ENCODE measurements at regions not wholly inside any gene's neighbourhood (a gene's known extent, or its start where the extent isn't known, plus 50 kb on each side); places are given as distances from the start of the nearest gene placed in this dataset.

DNA sequence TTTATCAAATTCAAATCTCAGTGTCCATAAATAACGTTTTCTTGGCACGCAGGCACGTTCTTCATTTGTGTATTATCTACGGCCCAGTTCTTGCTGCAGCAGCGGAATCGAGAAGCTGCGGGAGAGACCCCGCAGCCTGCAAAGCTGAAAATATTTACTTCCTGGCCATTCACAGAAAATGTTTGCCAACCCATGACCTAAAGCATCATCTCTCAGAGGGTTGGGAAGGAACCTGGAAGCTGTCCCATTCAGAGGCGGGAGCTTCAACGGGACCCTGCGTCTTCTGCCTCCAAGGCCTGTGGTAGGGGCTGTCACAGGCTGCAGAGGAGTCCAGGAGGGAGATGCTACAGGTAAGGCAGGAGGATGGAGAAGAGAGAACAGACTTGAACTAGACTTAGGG, 319.2 kb downstream of the MN1 start:
- no peak for ATAC-seq
- TF ChIP-seq BACH2 (CRISPR knock-in tag; IDR thresholded peaks at IDR 0.05; ENCODE audit: borderline replicate concordance) (no peak), CSDC2 (CRISPR knock-in tag; IDR thresholded peaks at IDR 0.05) (no peak), ZNF70 (CRISPR knock-in tag; IDR thresholded peaks at IDR 0.05) (no peak), ISL1 (CRISPR knock-in tag; IDR thresholded peaks at IDR 0.05) (no peak), CREB5 (CRISPR knock-in tag; IDR thresholded peaks at IDR 0.05; ENCODE audit: low read depth) (no peak), SNAI2 (CRISPR knock-in tag; IDR thresholded peaks at IDR 0.05) (no peak), TSHZ2 (CRISPR knock-in tag; IDR thresholded peaks at IDR 0.05) (no peak), ZFP3 (CRISPR knock-in tag; IDR thresholded peaks at IDR 0.05) (no peak), ZNF565 (CRISPR knock-in tag; conservative IDR thresholded peaks at IDR 0.05; ENCODE audit: low read depth) (no peak), ZFP30 (CRISPR knock-in tag; IDR thresholded peaks at IDR 0.05) (no peak), ARNTL (CRISPR knock-in tag; IDR thresholded peaks at IDR 0.05; ENCODE audit: borderline replicate concordance, low read depth) (no peak)
- TF ChIP-seq, protein P1, sequence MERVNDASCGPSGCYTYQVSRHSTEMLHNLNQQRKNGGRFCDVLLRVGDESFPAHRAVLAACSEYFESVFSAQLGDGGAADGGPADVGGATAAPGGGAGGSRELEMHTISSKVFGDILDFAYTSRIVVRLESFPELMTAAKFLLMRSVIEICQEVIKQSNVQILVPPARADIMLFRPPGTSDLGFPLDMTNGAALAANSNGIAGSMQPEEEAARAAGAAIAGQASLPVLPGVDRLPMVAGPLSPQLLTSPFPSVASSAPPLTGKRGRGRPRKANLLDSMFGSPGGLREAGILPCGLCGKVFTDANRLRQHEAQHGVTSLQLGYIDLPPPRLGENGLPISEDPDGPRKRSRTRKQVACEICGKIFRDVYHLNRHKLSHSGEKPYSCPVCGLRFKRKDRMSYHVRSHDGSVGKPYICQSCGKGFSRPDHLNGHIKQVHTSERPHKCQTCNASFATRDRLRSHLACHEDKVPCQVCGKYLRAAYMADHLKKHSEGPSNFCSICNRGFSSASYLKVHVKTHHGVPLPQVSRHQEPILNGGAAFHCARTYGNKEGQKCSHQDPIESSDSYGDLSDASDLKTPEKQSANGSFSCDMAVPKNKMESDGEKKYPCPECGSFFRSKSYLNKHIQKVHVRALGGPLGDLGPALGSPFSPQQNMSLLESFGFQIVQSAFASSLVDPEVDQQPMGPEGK (CRISPR knock-in tag; IDR thresholded peaks at IDR 0.05; ENCODE audit: borderline replicate concordance), result no peak

- TF ChIP-seq ISL1 (CRISPR knock-in tag; IDR thresholded peaks at IDR 0.05), result no peak
- no peak for TF ChIP-seq ZNF70 (CRISPR knock-in tag; IDR thresholded peaks at IDR 0.05)
- TF ChIP-seq BACH2 (CRISPR knock-in tag; IDR thresholded peaks at IDR 0.05; ENCODE audit: borderline replicate concordance), result no peak
- no peak for TF ChIP-seq TCF4 (CRISPR knock-in tag; IDR thresholded peaks at IDR 0.05; ENCODE audit: borderline replicate concordance)
- TF ChIP-seq ZC3H10 (CRISPR knock-in tag; IDR thresholded peaks at IDR 0.05), result no peak
- TF ChIP-seq ZNF565 (CRISPR knock-in tag; conservative IDR thresholded peaks at IDR 0.05; ENCODE audit: low read depth), result no peak
- TF ChIP-seq RARB (CRISPR knock-in tag; IDR thresholded peaks at IDR 0.05), result no peak
- no peak for TF ChIP-seq PPARA (CRISPR knock-in tag; IDR thresholded peaks at IDR 0.05; ENCODE audit: borderline replicate concordance)
- TF ChIP-seq ARNTL (CRISPR knock-in tag; IDR thresholded peaks at IDR 0.05; ENCODE audit: borderline replicate concordance, low read depth), result no peak
- TF ChIP-seq, protein P1 (CRISPR knock-in tag; IDR thresholded peaks at IDR 0.05; ENCODE audit: borderline replicate concordance), result no peak
- no peak for TF ChIP-seq CSDC2 (CRISPR knock-in tag; IDR thresholded peaks at IDR 0.05)
- TF ChIP-seq ESRRG (CRISPR knock-in tag; IDR thresholded peaks at IDR 0.05), result no peak
- TF ChIP-seq CREB5 (CRISPR knock-in tag; IDR thresholded peaks at IDR 0.05; ENCODE audit: low read depth), result no peak
- ATAC-seq, result no peak
These were observed 318.3 kb downstream of the MN1 start for GRCh38 chr22:27483095-27483785.

DNA sequence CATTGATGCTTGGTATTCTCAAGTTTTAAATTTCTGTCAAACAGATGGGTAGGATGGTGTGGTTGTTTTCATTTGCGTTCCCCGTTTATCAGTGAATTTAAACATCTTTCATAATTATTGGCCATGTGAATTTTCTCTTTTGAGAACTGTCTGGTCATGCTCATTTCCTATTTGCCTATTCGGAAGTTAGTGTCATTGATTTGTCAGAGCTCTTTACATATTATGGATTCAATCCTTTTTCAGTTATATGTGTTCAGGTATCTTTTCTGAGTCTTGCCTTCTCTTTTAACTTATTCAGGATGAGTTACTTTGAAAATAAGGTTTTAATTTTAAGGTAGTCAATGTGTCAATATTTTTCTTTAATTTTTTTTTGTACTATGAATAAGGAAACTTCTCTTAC, 315.7 kb downstream of the MN1 start:
- ATAC-seq, result no peak
- TF ChIP-seq ESRRG (CRISPR knock-in tag; IDR thresholded peaks at IDR 0.05) (no peak), BACH2 (CRISPR knock-in tag; IDR thresholded peaks at IDR 0.05; ENCODE audit: borderline replicate concordance) (no peak), ZNF70 (CRISPR knock-in tag; IDR thresholded peaks at IDR 0.05) (no peak), OSR1 (CRISPR knock-in tag; IDR thresholded peaks at IDR 0.05) (no peak), TSHZ2 (CRISPR knock-in tag; IDR thresholded peaks at IDR 0.05) (no peak)
